Head of caudate nucleus (tissue), 42 donors: ENCODE measurements at regions not wholly inside any gene's neighbourhood (a gene's known extent, or its start where the extent isn't known, plus 50 kb on each side); places are given as distances from the start of the nearest gene placed in this dataset.
"Not testable (repeated sequence)": the region's sequence is repeated elsewhere in the genome, so short reads cannot be mapped to it uniquely, and the experiment has no call there.

Experiments
- DNase-seq, 42 donors: peaks; one replicate each; pipeline versions ENCODE4 v3.0.0 to v3.0.0-alpha.2; 2020 to 2021; ENCODE audit warnings: mixed read lengths in 7 of 42
- intact Hi-C: fragments of 100-400 bp; cut with DNase I; formaldehyde crosslinking; loops from one replicate; pipeline ENCODE4 v1.15.0; 2022

DNA sequence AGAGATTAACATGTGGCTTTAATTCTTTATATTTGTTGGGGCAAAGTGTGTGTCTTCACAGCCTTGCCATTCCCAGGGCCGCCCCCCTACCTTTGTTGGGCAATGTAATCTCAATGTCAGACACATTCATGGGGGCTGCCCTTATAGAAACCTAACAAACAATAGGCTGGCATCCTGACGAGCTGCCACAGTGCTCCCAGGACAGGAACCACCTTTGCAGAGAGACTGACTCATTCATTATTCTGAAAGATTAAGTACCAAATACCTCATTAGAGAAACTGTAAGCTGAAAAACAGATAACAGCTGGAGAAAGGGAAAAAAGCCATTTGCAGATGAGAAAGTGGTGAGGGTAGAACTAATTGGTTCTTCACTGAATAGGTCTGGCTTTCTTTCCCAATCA lies 1587.5 kb upstream of the PIK3C3 start:
- DNase-seq = no peak
- intact Hi-C loops = no loop called here

DNA sequence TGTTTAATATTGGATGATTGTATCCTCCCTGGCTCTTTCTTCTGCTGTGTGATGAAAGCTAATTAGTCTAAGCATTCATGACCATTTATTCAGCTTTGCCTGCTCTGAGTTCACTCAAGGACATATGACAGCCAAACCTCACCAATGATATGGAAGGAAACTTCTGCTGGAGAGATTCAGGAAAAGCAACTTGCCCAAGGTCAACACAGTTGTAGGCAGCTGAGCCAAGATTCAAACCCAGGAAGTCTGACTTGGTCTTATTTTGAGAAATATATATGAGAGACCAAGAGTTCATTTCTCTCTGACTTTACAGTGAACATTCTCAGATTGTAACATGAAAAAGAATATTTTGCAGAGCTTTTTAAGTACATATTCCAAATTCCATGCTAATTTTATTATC lies 1588.5 kb upstream of the PIK3C3 start:
- intact Hi-C loops = no loop called here
- DNase-seq = no peak

DNA sequence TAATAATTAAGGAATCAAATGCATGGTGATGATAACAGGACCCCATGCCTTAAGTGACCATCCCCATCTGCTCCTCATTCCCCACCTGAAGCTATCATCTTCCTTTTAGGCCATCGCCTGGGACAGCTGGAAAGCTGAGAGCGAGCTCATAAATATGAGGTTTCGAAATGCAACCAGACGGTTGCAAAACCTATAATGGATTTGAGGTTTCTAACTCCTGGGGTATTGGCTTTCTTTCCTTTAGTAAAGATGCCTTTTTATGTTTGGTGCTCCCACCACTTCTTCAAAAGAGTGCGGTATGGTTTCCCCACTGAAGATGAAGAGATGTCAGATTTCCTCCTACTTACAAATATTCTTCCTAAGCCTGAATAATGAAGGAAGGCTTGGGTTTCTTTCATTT lies 1589.5 kb upstream of the PIK3C3 start:
- no peak for DNase-seq
- intact Hi-C loops = no loop called here

DNA sequence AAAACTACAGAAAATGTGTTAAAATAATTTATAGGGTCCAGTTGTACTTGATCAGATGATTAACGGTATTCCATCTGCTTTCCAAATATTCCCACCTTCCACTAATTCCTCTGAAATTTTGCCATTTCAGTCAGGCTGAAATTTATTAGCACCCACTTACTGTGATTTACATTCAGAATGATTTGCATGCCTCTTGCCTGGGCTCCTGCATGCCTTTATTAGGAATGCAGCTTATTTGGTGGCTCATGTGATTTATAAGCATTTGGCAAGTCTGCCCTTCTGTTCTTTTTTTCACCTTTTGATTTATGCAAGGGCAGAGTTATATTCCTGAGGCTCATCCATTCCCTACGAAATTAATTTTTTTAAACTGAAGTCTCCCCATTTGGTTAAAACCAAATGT lies 1594.5 kb upstream of the PIK3C3 start:
- no peak for DNase-seq
- intact Hi-C loops = no loop called here

DNA sequence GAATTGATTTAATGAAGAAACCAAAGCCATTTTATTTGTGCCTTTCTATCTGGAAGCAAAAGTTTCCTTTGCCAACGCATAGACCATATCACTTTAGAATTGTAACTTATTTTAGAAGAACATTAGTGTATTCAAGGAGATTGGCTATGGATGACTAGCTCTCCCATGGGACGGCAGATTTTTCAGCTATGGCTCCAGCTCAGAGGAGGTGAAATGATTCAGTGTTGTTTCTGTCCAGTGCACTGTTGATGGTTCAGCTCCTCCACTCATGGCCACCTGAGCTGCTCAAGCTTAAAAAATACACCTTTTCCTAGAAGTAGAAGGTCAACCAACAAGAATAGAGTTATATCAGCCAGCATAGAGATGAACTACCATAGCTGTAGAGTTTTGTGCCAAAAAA lies 1597.5 kb upstream of the PIK3C3 start:
- intact Hi-C loops = no loop called here
- DNase-seq = no peak

DNA sequence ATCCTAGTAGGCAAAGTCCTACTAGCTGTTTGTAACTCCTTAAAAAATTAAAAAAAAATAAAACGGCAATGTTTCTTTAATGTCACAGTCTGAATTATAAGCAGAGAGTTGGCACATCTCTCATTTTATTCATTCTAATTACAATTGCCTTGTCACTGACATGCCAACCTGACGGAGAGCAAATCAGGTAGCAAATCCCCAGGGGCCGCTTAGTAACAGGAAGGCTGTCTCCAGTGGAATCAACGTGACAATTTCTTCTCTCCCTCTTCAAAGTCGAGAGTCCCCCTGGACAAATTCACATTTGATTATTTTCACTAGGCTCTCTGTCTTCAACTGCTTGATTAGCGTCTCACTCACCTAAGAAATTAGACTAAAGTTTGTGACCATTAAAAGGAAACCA lies 1598.9 kb upstream of the PIK3C3 start:
- intact Hi-C loops = no loop called here
- DNase-seq = peak in 3 of 42 donors; percentile 4 to 18 (median 5)

DNA sequence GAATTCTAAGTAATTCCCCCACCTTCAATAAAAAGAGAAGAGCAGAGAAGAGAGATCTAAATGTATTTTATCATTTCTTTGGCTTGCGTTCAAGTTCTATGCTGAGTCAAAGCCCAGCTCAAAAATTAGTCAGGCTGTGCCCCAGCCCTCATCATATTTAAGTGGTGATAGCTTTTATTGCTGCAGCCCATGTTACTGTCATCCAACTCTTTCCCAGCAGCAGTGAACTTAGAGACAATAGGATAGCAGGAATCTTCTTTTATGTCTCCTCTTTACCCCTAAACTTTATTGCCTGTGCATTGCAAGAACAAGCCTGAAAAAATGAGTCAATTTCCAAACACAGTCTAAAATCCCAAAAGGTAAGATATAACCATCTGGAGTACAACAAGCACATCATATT lies 1599.3 kb upstream of the PIK3C3 start:
- intact Hi-C loops = no loop called here
- DNase-seq = no peak

DNA sequence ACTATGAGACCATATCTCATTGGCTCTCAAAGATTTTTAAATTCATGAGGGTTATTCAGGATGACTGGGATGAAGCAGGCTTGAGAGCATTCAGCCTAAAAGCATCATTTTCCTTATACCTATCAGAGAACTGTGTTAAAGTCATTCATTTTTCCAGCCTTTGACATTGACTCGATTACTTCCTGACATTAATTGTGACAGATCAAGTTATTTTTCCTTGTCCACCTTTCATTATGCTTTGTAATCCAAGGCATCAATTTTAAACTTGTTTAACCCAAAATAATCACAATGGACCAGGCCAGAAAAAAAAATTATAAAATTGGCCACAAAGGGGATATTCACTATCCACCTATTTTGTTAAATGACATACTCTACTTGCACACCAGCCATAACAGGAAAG lies 1606.8 kb upstream of the PIK3C3 start:
- DNase-seq = no peak
- intact Hi-C loops = no loop called here

DNA sequence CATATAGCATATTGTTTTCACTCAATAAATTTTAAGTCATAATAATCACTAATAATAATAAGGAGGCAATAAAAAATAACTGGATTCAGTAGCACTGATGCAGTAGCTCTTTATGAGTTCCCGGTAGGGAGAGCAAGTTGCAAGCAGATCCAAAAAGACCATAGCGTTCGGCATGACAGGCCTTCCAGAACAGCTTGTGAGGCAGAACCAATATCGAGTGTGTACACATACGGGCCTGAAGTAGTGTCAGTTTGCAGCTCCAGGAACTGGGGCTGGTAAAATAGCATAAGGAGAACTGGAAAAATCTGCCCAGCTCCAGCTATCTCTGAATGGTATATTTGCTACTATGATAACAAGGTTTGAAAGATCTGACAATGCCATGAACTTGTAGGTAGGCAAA lies 1607.8 kb upstream of the PIK3C3 start:
- DNase-seq = no peak
- intact Hi-C loops = no loop called here

DNA sequence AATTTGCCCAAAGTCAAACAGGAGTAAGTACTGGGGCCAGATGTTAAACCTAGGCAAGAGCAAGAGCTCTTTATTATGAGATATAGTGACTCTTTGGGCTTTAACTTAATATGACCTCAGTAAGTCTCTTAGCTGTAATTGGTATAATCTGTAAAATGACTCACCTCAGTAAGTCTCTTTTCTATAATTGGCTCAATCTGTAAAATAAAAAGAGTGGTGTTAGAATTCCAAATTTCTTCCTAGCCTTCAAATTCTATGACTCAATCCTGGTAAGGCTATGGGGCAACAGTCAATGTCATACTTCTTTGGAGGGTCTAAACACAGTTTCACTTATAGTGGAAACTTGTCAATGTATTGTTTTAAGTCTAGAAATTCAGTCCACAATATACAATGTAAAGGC lies 1608.9 kb upstream of the PIK3C3 start:
- no peak for DNase-seq
- intact Hi-C loops = no loop called here

DNA sequence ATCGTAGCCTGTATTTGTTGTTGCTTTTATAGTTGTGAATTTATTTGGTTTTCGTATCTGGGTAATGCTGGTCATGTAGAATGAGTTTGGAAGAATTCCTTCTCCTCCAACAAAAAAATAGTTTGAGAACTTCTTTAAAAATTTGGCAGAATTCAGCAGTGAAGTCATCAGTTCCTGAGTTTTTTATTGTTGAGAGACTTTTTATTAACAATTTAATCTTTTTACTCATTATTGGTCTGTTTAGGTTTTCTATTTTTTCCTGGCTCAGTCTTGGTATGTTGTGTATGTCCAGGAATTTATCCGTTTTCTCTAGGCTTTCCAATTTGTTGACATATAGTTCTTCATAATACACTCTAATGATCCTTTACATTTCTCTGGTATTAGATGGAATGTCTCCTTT lies 1613.3 kb upstream of the PIK3C3 start:
- no peak for DNase-seq
- intact Hi-C loops = no loop called here

DNA sequence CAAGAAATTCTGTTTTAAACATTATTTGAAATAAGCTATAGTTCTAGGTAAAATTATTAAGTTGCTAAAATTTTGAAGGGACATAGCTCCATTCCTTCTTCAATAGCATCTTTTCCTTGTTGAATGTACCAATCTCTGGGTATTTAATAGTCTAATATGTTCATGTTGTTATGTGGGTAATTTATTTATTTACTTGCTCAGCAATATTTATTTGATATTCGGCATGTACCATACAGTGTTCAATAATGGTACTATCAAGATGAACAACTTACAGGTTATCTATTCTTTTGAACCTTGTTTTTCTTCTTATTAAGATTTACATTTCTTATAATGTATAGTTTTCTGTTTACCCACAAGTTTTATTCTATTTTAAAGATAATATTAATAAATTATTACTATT lies 1616.8 kb upstream of the PIK3C3 start:
- DNase-seq = no peak
- intact Hi-C loops = no loop called here

DNA sequence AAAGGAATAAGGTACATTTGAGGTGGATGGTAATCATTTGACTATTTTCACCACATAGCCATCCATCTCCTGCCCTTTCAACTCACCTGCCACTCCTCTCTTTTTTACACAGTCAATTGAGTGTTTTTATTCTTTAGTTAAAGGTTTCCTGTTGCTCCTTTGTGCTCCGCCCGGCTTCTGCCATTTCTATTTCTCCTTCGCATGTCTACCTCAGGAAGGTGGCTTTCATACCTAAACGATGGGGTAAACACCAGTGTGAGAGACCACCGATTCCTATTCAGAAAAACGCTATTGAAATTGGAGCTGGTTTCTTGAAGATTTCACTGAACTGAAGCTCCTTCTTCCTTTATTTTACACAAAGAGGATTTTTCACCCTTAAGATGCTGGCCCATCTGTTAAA lies 1628.0 kb upstream of the PIK3C3 start:
- DNase-seq = no peak
- intact Hi-C loops = no loop called here

DNA sequence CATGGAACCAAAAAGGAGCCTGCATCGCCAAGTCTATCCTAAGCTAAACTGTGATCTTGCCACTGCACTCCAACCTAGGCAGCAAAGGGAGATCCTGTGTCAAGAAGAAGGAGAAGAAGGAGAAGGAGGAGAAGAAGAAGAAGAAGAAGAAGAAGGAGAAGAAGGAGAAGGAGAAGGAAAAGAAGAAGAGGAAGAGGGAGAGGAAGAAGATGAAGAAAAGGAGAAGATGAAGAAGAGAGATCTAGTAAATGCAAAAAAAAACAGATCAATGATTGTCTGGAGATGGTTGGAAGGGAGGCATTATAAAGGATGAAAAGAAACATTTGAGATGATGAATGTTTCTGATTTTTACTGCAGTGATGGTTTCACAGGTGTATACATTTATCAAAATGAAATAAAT lies 1629.0 kb upstream of the PIK3C3 start:
- no peak for DNase-seq
- intact Hi-C loops = no loop called here

DNA sequence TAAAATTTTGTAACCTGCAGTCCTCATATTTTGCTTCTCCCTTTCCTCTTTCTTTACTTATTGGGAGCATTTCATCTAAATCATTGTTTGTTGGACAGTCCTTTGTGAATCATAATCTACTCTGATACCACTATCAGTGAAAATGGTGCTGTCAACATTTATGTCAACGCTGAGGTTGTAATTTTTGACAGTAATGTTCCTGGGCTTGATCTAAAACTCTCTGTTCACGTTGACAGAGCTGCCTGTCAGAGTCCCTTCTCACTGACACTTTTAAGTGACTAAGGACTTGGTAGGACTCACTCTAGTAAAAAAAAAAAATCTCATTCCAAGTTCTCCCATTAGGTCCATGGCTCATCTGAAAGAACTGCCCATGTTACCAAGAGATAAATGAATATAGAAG lies 1640.8 kb upstream of the PIK3C3 start:
- DNase-seq = no peak
- intact Hi-C loops = no loop called here

DNA sequence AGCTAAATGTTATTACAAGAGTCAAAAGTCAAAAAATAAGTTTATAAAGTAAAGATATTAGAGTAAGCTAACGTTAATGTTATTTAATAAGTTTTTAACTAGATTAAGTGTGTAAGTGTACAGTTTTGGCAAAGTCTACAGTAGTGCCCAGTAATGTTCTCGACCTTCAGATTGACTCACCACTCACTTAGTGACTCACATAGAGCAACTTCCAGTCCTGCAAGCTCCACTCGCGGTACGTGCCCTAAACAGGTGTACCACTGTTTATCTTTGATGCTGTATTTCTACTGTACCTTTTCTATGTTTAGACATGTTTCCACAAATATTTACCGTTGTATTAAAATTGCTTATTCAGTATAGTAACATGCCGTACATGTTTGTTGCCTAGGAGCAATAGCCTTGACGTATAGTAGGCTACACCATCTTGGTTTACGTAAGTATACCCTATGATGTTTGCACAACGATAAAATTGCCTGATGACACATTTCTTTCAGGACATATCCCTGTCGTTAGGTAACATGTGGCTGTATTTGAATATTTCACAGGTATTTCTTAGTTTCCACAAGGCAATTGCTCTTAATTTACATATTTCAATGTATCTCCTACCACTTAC lies 1641.9 kb upstream of the PIK3C3 start:
- intact Hi-C loops = no loop called here
- no peak for DNase-seq

DNA sequence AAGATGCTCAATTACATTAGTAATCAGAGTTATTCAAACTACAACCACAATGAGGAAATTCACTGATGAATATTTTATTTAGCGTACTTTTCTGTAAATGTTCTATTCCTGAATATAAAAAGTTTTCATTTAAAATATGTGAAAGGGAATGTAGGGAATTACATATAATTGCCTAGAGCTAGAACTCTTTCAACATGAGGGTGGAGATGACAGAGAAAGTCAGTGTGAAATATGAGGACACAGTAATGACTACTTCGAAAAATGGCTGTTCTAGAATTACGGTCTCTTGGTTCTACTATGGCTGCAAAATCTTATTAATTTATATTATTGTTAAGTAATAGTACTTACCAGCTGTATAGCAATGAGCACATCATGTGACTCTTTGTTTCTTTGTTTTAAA lies 1647.4 kb upstream of the PIK3C3 start:
- intact Hi-C loops = no loop called here
- DNase-seq = no peak

DNA sequence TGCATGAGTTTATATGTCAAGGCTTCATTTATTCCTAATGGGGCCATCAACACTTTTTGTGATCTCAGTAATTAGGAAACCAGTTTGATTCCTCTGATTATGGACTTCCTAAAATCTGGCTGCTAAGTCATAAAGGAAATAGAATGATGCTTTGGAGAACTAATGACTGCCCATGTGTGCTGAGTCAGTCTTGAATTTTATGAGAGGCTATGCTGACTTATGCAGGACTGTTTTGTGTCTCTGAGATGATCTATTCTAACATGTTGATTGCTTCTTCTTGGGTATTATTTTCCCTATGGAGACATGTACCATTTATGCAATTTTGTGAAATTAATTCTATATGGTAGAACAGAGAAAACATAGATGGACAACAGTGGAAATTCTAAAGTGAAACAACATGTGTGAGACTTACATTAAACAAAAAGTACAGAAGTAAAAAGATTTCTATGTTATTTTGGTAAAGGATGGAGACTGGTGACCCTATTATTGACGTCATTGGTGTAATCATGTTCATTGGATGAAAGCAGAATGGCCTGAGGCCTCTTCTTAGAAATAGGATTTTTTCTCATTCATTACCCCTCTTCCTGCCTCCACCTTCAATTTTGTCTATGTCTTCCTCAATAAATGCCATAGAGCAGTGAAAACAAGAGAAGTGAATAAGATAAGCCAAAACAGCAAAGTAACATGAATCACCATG lies 1658.2 kb upstream of the PIK3C3 start:
- intact Hi-C loops = no loop called here
- DNase-seq = no peak

DNA sequence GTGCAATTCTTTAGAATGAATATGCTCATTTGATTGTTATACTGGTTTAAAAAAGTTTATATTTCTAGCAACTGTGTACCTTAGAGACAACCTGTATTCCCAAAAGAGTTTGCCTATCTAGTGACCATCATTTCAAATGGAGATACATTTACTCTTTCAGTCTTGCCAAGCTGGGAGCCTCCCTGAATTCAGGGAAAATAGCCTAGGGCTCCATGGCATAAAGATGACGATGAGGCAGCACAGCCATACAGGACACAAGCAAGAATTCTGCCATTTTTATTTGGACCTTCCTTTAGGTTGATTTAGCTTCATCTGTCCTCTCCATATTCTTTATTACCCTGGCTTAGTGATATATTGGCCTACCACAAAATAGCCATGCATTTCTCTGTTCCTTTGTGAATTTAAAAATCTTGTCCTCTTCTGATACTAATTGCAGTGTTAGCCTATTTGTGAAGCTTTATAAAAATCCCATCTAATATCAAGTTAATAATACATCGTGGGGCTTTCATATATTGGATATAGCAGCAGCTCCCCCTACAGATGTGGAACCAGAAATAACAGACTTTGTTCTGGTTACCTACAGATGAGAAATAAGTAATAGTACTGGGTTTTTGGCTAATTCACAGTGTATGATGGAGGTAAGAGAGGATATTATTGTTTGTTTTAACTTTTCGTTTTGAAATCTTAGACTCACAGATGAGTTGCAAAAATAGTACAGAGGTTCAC lies 1661.9 kb upstream of the PIK3C3 start:
- intact Hi-C loops = no loop called here
- no peak for DNase-seq

DNA sequence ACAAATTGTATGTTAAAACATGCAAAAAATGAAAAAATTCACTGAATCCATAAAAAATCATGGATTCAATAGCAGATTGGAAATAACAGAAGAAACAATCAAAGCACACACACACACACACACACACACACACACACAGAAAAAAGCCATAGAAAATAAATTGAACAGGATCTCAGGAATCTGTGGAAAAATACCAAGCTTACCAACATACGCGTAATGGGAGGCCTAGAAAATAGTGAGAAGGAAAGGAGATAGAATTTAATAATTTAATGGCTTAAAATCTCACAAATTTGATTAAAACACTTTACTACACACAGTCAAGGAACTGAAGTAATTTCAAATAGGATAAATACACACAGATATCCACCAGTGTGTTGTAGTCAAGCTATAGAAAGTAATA lies 1671.5 kb upstream of the PIK3C3 start:
- DNase-seq = no peak
- intact Hi-C loops = no loop called here

DNA sequence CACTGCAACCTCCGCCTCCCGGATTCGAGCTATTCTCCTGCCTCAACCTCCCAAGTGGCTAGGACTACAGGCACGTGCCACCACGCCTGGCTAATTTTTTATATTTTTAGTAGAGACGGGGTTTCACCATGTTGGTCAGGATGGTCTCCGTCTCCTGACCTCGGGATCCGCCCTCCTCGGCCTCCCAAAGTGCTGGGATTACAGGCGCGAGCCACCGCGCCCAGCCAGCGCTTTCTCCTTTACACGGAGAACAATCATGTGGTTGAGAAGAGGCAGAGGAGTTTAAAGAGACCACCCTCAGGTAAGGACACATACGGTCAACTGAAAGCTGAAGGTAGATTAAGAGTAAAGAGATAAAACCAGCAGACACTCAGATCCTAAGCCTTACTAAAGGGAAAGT lies 1673.7 kb upstream of the PIK3C3 start:
- DNase-seq, intact Hi-C loops: not testable (repeated sequence)
